K562 (cell line): ENCODE measurements at regions not wholly inside any gene's neighbourhood (a gene's known extent, or its start where the extent isn't known, plus 50 kb on each side); places are given as distances from the start of the nearest gene placed in this dataset.
A peak's percentile ranks its signal among the peaks of the same experiment; 100 is the strongest.

Experiments
- ATAC-seq: fragments of 200-7000 bp; cut with Tn5 transposase; 3 replicates; pipeline ENCODE4 v1.9.1; 2020; ENCODE audit warnings: moderate library complexity
- BruUV-seq: library from RNA; stranded (reverse); fragments of 400-500 nt; replicated peaks from 2 replicates; lab custom pipeline; 2021; lab: Mats Ljungman, UMichigan
- CTCF ChIA-PET: fragments of 300-600 bp; formaldehyde crosslinking; extraction: SDS; loops from one replicate; lab custom pipeline; 2021; ENCODE audit warnings: low intra/inter-chr PET ratio; lab: Yijun Ruan, JAX
- POLR2A ChIA-PET: fragments of 300-600, 350-650 bp; sonication (Branson Sonifier 250); formaldehyde crosslinking; extraction: SDS; loops from one replicate; lab custom pipeline; 2021; ENCODE audit warnings: antibody characterized with exemption, inconsistent platforms; lab: Yijun Ruan, JAX
- DNase-seq, 4 experiments: peaks; one replicate each; pipeline versions ENCODE4 v3.0.0 to v3.0.0-alpha.2; 2011 to 2018; ENCODE audit warnings: low spot score in 3 of 4, mixed read lengths in 3 of 4; ENCODE audit errors: extremely low read depth in 1 of 4
- FAIRE-seq: peaks from 2 replicates; lab custom pipeline; 2011; peaks lifted over from hg19 to GRCh38; lab: Jason Lieb, UNC
- H2AFZ ChIP-seq: 2 replicates; pipeline ENCODE4 v1.6.0; 2011; ENCODE audit warnings: low read depth, low read length, control low read depth, inconsistent platforms
- H3K27ac ChIP-seq: fragments of 200-600 bp; 3 replicates; pipeline ENCODE4 v1.8.0; 2011; ENCODE audit warnings: low read depth, mild to moderate bottlenecking, control low read depth, inconsistent platforms, low read length, moderate library complexity, mixed read lengths; ENCODE audit errors: extremely low read depth
- H3K27me3 ChIP-seq, 2 experiments: fragments of 300-600 bp in 1 of 2; 2 replicates in 1 of 2; 3 replicates in 1 of 2; pipeline versions ENCODE4 v1.6.0 to v1.8.0; 2011; ENCODE audit warnings: inconsistent platforms in 2 of 2, low read length in 2 of 2, mild to moderate bottlenecking in 1 of 2, mixed read lengths in 1 of 2, moderate library complexity in 1 of 2; ENCODE audit not compliant: control insufficient read depth in 2 of 2, insufficient read depth in 2 of 2
- H3K36me3 ChIP-seq: fragments of 300-600 bp; 3 replicates; pipeline ENCODE4 v1.8.0; 2011; ENCODE audit warnings: mild to moderate bottlenecking, low read length, inconsistent platforms; ENCODE audit not compliant: control insufficient read depth, insufficient read depth
- H3K4me1 ChIP-seq, 2 experiments: fragments of 200-600 bp in 1 of 2; replicated peaks in 1 of 2; 2 replicates in 1 of 2; 3 replicates in 1 of 2; pipeline versions ENCODE4 v1.5.1 to v1.8.0; 2011; ENCODE audit warnings: inconsistent platforms in 2 of 2, low read length in 2 of 2, mild to moderate bottlenecking in 1 of 2, mixed read lengths in 1 of 2, moderate library complexity in 1 of 2; ENCODE audit not compliant: control insufficient read depth in 2 of 2, insufficient read depth in 2 of 2
- H3K4me2 ChIP-seq: 2 replicates; pipeline ENCODE4 v1.6.1; 2011; ENCODE audit warnings: low read length, control low read depth, inconsistent platforms, mixed read lengths; ENCODE audit not compliant: insufficient read depth
- H3K4me3 ChIP-seq: fragments of 200-600 bp; sonication (generic), shearing (Covaris generic); 2 replicates; pipeline ENCODE4 v1.5.1; 2016; ENCODE audit warnings: control low read depth, inconsistent platforms
- H3K79me2 ChIP-seq: fragments of 200-600 bp; 3 replicates; pipeline ENCODE4 v1.8.0; 2011; ENCODE audit warnings: low read length, inconsistent platforms; ENCODE audit not compliant: control insufficient read depth, insufficient read depth
- H3K9ac ChIP-seq, 2 experiments: 2 replicates each; pipeline versions ENCODE4 v1.6.0 to v1.6.1; 2011; ENCODE audit warnings: low read depth in 2 of 2, low read length in 2 of 2, control low read depth in 1 of 2, inconsistent platforms in 1 of 2, mild to moderate bottlenecking in 1 of 2, mixed read lengths in 1 of 2; ENCODE audit not compliant: insufficient read depth in 1 of 2
- H3K9me1 ChIP-seq: one replicate; pipeline ENCODE4 v1.6.0; 2011; ENCODE audit warnings: inconsistent platforms, mild to moderate bottlenecking, low read length, moderate library complexity; ENCODE audit not compliant: control insufficient read depth, insufficient read depth
- H3K9me3 ChIP-seq: replicated peaks from 2 replicates; pipeline ENCODE4 v1.5.1; 2011; ENCODE audit warnings: low read depth, low read length, inconsistent platforms; ENCODE audit not compliant: control insufficient read depth, insufficient read depth
- H4K20me1 ChIP-seq: replicated peaks from 2 replicates; pipeline ENCODE4 v1.6.1; 2011; ENCODE audit warnings: low read length, inconsistent platforms, mixed read lengths; ENCODE audit not compliant: control insufficient read depth, insufficient read depth
- ATF3 ChIP-seq, 2 experiments: fragments of 450-650 bp in 1 of 2; sonication (generic) in 1 of 2; formaldehyde crosslinking in 1 of 2; IDR thresholded peaks in 1 of 2; conservative IDR thresholded peaks in 1 of 2; 2 replicates each; pipeline versions ENCODE4 v1.6.1 to v1.8.1; 2016 to 2023; ENCODE audit warnings: mild to moderate bottlenecking in 2 of 2, moderate library complexity in 2 of 2, inconsistent platforms in 1 of 2, missing genetic modification reagents in 1 of 2
- CEBPG ChIP-seq, 3 experiments: fragments of 200-800 bp in 1 of 3; sonication (Bioruptor generic) in 1 of 3; sonication (generic) in 1 of 3; formaldehyde crosslinking in 1 of 3; IDR thresholded peaks in 2 of 3; conservative IDR thresholded peaks in 1 of 3; 2 replicates each; pipeline versions ENCODE4 v1.6.1 to v1.8.0; 2016 to 2022; ENCODE audit warnings: missing compliant biosample characterization in 2 of 3, missing genetic modification characterization in 2 of 3, mild to moderate bottlenecking in 1 of 3, missing genetic modification reagents in 1 of 3
- GTF2B ChIP-seq: IDR thresholded peaks from 2 replicates; pipeline ENCODE4 v1.6.1; 2011; ENCODE audit not compliant: insufficient read length; ENCODE audit errors: extremely low read depth
- SMAD4 ChIP-seq: fragments of 250-450 bp; sonication (Bioruptor Pico); conservative IDR thresholded peaks from 2 replicates; pipeline ENCODE4 v1.8.0; 2021; ENCODE audit warnings: inconsistent platforms, mild to moderate bottlenecking, moderate library complexity
- ZHX1 ChIP-seq: fragments of 150-350 bp; conservative IDR thresholded peaks from 2 replicates; pipeline ENCODE4 v1.6.1; 2014; ENCODE audit warnings: low read length
- WGBS: fragments of 100-300 bp; shearing (Covaris generic); methylation state at CpG from one replicate; pipeline ENCODE4 v1.1.6; 2016; ENCODE audit warnings: low coverage, mixed read lengths; ENCODE audit not compliant: insufficient coverage; ENCODE audit errors: missing lambda C conversion rate; 5-methylcytosine and 5-hydroxymethylcytosine counted together
- in situ Hi-C: fragments of 300-500 bp; cut with MboI; formaldehyde crosslinking; loops from 4 replicates; pipeline ENCODE4 v1.15.0; 2018; ENCODE audit warnings: inconsistent platforms, mixed read lengths
- intact Hi-C: fragments of 100-400 bp; cut with micrococcal nuclease; formaldehyde crosslinking; loops from 2 replicates; pipeline ENCODE4 v1.14.2; 2022
- TF ChIP-seq, protein P1 (sequence below): fragments of 450-650 bp; IDR thresholded peaks from 2 replicates; pipeline ENCODE4 v1.7.1; 2018; ENCODE audit warnings: mild to moderate bottlenecking, low read depth; ENCODE audit not compliant: partially characterized antibody

DNA sequence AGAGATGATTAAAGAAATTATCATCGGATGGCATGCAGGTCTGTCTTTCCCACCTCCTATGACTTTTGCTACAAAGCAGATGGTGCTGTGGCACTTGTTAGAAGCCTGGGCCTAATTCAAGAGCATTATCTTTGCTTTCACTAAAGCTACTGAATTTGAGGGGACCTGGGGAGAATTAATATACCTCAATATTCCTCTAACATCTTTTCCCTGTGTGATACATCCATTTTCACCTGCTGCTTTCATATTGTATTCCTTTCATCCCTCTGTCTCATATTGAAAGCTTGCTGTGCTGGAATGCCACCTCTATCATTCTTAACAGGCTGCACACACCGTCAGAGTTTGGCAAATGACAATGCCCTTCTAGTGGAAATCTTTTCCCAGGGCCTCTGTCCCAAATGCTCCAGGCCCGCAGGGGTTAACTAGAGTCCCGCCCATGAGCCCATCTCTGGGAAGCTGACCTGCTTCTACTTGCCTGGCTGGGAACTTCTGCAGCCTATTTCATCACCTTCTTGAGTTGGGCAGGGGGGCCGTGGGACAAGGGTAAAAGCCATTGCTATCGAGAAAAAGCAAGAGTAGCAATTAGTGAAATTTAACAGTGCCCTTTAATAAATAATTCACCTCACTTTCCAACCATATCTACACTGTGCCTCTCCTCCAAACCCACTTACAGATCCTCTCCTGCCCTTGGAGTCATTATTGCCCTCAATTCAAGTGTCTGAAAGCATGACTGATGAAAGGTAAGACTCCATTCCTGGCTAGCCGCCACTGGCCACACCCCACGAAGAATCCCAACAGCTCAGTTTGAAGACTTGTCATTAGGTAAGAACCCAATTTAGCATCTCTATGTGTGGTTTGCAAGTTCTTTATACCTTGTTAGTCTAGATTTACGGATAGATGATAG is 126.7 kb upstream of the BTG1 start:
- 28% methylated on average over 9 of the region's 9 CpGs for WGBS
- ChIA-PET CTCF (no interaction called here), POLR2A (interaction anchor here (1.0 to 2.0 kb wide), 2 partner anchors 9 to 127 kb away, joined by 3 to 9 read pairs; no protein-coding TSS in a partner anchor)
- no peaks in the 10 kb centered on the region for H4K20me1 ChIP-seq
- FAIRE-seq (no peak), DNase-seq (no peak), ATAC-seq (no peak)
- BruUV-seq: no TSS peak
- no peak overlapping the region for H2AFZ ChIP-seq
- no peaks in the 10 kb centered on the region for H3K79me2 ChIP-seq
- H3K27ac ChIP-seq: no peak overlapping the region
- H3K9me3 ChIP-seq: no peaks in the 10 kb centered on the region
- H3K36me3 ChIP-seq: no peaks in the 10 kb centered on the region
- no peaks in the 10 kb centered on the region for H3K27me3 ChIP-seq
- H3K4me1 ChIP-seq: no peaks in the 10 kb centered on the region
- no peak overlapping the region for H3K9ac ChIP-seq
- TF ChIP-seq SMAD4 (CRISPR knock-in tag) (peak; percentile 18; the same call in 1 of the 2 replicates), ATF3 (IDR thresholded peaks at IDR 0.05) (peak; percentile 52; the same call in 1 of the 2 replicates), ATF3 (CRISPR knock-in tag; conservative IDR thresholded peaks at IDR 0.05) (no peak), CEBPG (CRISPR knock-in tag; IDR thresholded peaks at IDR 0.05) (no peak), CEBPG (tag; conservative IDR thresholded peaks at IDR 0.05 in 1 of 2, IDR thresholded peaks at IDR 0.05 in 1 of 2) (peak in 1 of 2 experiments; percentile 67; a peak in 2 of 4 replicates), ZHX1 (no peak), GTF2B (no peak)
- TF ChIP-seq, protein P1, sequence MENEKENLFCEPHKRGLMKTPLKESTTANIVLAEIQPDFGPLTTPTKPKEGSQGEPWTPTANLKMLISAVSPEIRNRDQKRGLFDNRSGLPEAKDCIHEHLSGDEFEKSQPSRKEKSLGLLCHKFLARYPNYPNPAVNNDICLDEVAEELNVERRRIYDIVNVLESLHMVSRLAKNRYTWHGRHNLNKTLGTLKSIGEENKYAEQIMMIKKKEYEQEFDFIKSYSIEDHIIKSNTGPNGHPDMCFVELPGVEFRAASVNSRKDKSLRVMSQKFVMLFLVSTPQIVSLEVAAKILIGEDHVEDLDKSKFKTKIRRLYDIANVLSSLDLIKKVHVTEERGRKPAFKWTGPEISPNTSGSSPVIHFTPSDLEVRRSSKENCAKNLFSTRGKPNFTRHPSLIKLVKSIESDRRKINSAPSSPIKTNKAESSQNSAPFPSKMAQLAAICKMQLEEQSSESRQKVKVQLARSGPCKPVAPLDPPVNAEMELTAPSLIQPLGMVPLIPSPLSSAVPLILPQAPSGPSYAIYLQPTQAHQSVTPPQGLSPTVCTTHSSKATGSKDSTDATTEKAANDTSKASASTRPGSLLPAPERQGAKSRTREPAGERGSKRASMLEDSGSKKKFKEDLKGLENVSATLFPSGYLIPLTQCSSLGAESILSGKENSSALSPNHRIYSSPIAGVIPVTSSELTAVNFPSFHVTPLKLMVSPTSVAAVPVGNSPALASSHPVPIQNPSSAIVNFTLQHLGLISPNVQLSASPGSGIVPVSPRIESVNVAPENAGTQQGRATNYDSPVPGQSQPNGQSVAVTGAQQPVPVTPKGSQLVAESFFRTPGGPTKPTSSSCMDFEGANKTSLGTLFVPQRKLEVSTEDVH: no peak
- no peaks in the 10 kb centered on the region for H3K9me1 ChIP-seq
- in situ Hi-C loops: no loop called here
- no peak overlapping the region for H3K4me2 ChIP-seq
- H3K4me3 ChIP-seq: no peak overlapping the region
- intact Hi-C loops: no loop called here
